WTC11 (cell line): ENCODE measurements at regions not wholly inside any gene's neighbourhood (a gene's known extent, or its start where the extent isn't known, plus 50 kb on each side); places are given as distances from the start of the nearest gene placed in this dataset.

Source experiments
- ATAC-seq: fragments of 200-7000 bp; cut with Tn5 transposase; 2 replicates; pipeline ENCODE4 v1.10.0; 2021; ENCODE audit warnings: mild to moderate bottlenecking, moderate library complexity
- CTCF ChIA-PET: fragments of 300-600 bp; sonication (Branson Sonifier 250); formaldehyde crosslinking; loops from one replicate; lab custom pipeline; 2021; ENCODE audit warnings: antibody characterized with exemption; lab: Charles Lee
- POLR2A ChIA-PET: fragments of 350-600 bp; sonication (Branson Sonifier 250); formaldehyde crosslinking; loops from one replicate; lab custom pipeline; 2021; ENCODE audit warnings: antibody characterized with exemption; lab: Charles Lee
- DNase-seq: peaks from one replicate; pipeline ENCODE4 v3.0.0; 2021; ENCODE audit warnings: low spot score
- H3K27ac Mint-ChIP-seq: 2 replicates; pipeline ENCODE4 v1.8.0; 2021; ENCODE audit warnings: mixed read lengths
- H3K27me3 Mint-ChIP-seq: 2 replicates; pipeline ENCODE4 v1.8.0; 2021; ENCODE audit warnings: low read depth, mild to moderate bottlenecking, moderate library complexity, mixed read lengths
- H3K36me3 Mint-ChIP-seq: 2 replicates; pipeline ENCODE4 v1.8.0; 2021; ENCODE audit warnings: mixed read lengths
- H3K4me1 Mint-ChIP-seq: 2 replicates; pipeline ENCODE4 v1.8.0; 2022; ENCODE audit warnings: mixed read lengths
- H3K4me3 Mint-ChIP-seq: 2 replicates; pipeline ENCODE4 v1.8.0; 2021; ENCODE audit warnings: mild to moderate bottlenecking, moderate library complexity, mixed read lengths
- H3K9me3 Mint-ChIP-seq: 2 replicates; pipeline ENCODE4 v1.8.0; 2021; ENCODE audit warnings: mixed read lengths
- AR ChIP-seq: fragments of 250-450 bp; sonication (Bioruptor Pico); IDR thresholded peaks from 2 replicates; pipeline ENCODE4 v1.9.0; 2021; ENCODE audit warnings: mild to moderate bottlenecking
- ATF1 ChIP-seq: sonication (generic); formaldehyde crosslinking; IDR thresholded peaks from 2 replicates; pipeline ENCODE4 v1.8.1; 2023; ENCODE audit warnings: mild to moderate bottlenecking, moderate library complexity, missing genetic modification reagents
- E2F1 ChIP-seq: sonication (generic); formaldehyde crosslinking; IDR thresholded peaks from 2 replicates; pipeline ENCODE4 v1.8.0; 2022; ENCODE audit warnings: mild to moderate bottlenecking, missing genetic modification reagents
- ESRRA ChIP-seq: sonication (generic); formaldehyde crosslinking; IDR thresholded peaks from 2 replicates; pipeline ENCODE4 v1.8.1; 2022; ENCODE audit warnings: mild to moderate bottlenecking, missing genetic modification reagents, borderline replicate concordance
- ETV6 ChIP-seq: sonication (generic); formaldehyde crosslinking; IDR thresholded peaks from 2 replicates; pipeline ENCODE4 v1.8.1; 2022; ENCODE audit warnings: mild to moderate bottlenecking, missing genetic modification reagents
- FOXJ3 ChIP-seq: sonication (generic); formaldehyde crosslinking; IDR thresholded peaks from 2 replicates; pipeline ENCODE4 v1.9.0; 2021; ENCODE audit warnings: missing genetic modification reagents, mild to moderate bottlenecking, borderline replicate concordance
- FOXP1 ChIP-seq: sonication (generic); formaldehyde crosslinking; IDR thresholded peaks from 2 replicates; pipeline ENCODE4 v1.8.0; 2022; ENCODE audit warnings: missing genetic modification reagents, mild to moderate bottlenecking, moderate library complexity, borderline replicate concordance
- GABPB1 ChIP-seq: sonication (generic); formaldehyde crosslinking; IDR thresholded peaks from 2 replicates; pipeline ENCODE4 v1.8.1; 2023; ENCODE audit warnings: mild to moderate bottlenecking, missing genetic modification reagents
- GTF2I ChIP-seq: fragments of 250-450 bp; sonication (Bioruptor Pico); conservative IDR thresholded peaks from 2 replicates; pipeline ENCODE4 v1.4.0; 2021; ENCODE audit warnings: mild to moderate bottlenecking
- IRF1 ChIP-seq: sonication (generic); formaldehyde crosslinking; IDR thresholded peaks from 2 replicates; pipeline ENCODE4 v1.8.0; 2023; ENCODE audit warnings: missing genetic modification reagents
- JUN ChIP-seq: sonication (generic); formaldehyde crosslinking; IDR thresholded peaks from 2 replicates; pipeline ENCODE4 v1.8.0; 2023; ENCODE audit warnings: mild to moderate bottlenecking, missing genetic modification reagents
- KAT7 ChIP-seq: sonication (generic); formaldehyde crosslinking; IDR thresholded peaks from 2 replicates; pipeline ENCODE4 v1.8.1; 2023; ENCODE audit warnings: missing genetic modification reagents, mild to moderate bottlenecking, borderline replicate concordance
- MYBL2 ChIP-seq: sonication (generic); formaldehyde crosslinking; IDR thresholded peaks from 2 replicates; pipeline ENCODE4 v1.8.1; 2023; ENCODE audit warnings: mild to moderate bottlenecking, moderate library complexity, missing genetic modification reagents
- NFE2L1 ChIP-seq: sonication (generic); formaldehyde crosslinking; IDR thresholded peaks from 2 replicates; pipeline ENCODE4 v1.8.1; 2023; ENCODE audit warnings: missing genetic modification reagents
- PRRX2 ChIP-seq: fragments of 250-450 bp; sonication (Bioruptor Pico); IDR thresholded peaks from 2 replicates; pipeline ENCODE4 v1.8.0; 2021; ENCODE audit warnings: mild to moderate bottlenecking
- RORB ChIP-seq: fragments of 250-450 bp; sonication (Bioruptor Pico); IDR thresholded peaks from 2 replicates; pipeline ENCODE4 v1.9.0; 2021; ENCODE audit warnings: mild to moderate bottlenecking
- SMAD4 ChIP-seq: sonication (generic); formaldehyde crosslinking; IDR thresholded peaks from 2 replicates; pipeline ENCODE4 v1.8.0; 2022; ENCODE audit warnings: mild to moderate bottlenecking, missing genetic modification reagents
- TEAD1 ChIP-seq: sonication (generic); formaldehyde crosslinking; IDR thresholded peaks from 2 replicates; pipeline ENCODE4 v1.8.0; 2022; ENCODE audit warnings: mild to moderate bottlenecking, missing genetic modification reagents
- TEAD4 ChIP-seq: sonication (generic); formaldehyde crosslinking; IDR thresholded peaks from 2 replicates; pipeline ENCODE4 v1.8.0; 2022; ENCODE audit warnings: mild to moderate bottlenecking, missing genetic modification reagents
- ZBTB21 ChIP-seq: sonication (generic); formaldehyde crosslinking; IDR thresholded peaks from 2 replicates; pipeline ENCODE4 v1.8.1; 2023; ENCODE audit warnings: mild to moderate bottlenecking, missing genetic modification reagents, borderline replicate concordance
- ZBTB43 ChIP-seq: sonication (generic); formaldehyde crosslinking; IDR thresholded peaks from 2 replicates; pipeline ENCODE4 v1.8.1; 2023; ENCODE audit warnings: mild to moderate bottlenecking, missing genetic modification reagents
- ZNF121 ChIP-seq: sonication (generic); formaldehyde crosslinking; IDR thresholded peaks from 2 replicates; pipeline ENCODE4 v1.8.0; 2023; ENCODE audit warnings: missing genetic modification reagents
- ZNF396 ChIP-seq: fragments of 250-450 bp; sonication (Bioruptor Pico); IDR thresholded peaks from 2 replicates; pipeline ENCODE4 v1.8.0; 2021; ENCODE audit warnings: mild to moderate bottlenecking, moderate library complexity, borderline replicate concordance
- ZNF425 ChIP-seq: fragments of 250-450 bp; sonication (Bioruptor Pico); conservative IDR thresholded peaks from 2 replicates; pipeline ENCODE4 v1.9.0; 2021; ENCODE audit warnings: mild to moderate bottlenecking
- ZNF671 ChIP-seq: fragments of 250-450 bp; sonication (Bioruptor Pico); IDR thresholded peaks from 2 replicates; pipeline ENCODE4 v1.8.0; 2021; ENCODE audit warnings: mild to moderate bottlenecking

- Mint-ChIP-seq H3K9me3 (peaks cover 54% of the 10 kb centered on the region), H3K27ac (no peak overlapping the region), H3K4me3 (no peak overlapping the region), H3K36me3 (peaks cover 13% of the 10 kb centered on the region), H3K4me1 (no peaks in the 10 kb centered on the region), H3K27me3 (peaks cover 10% of the 10 kb centered on the region; the same call in 1 of the 2 replicates)
- ATAC-seq (peak; percentile 76), DNase-seq (no peak)
- POLR2A ChIA-PET: no interaction called here
- CTCF ChIA-PET: no interaction called here
- TF ChIP-seq PRRX2 (CRISPR knock-in tag) (no peak), RORB (CRISPR knock-in tag) (no peak)
Observed at GRCh38 chr2:20880221-20880771, 57.4 kb upstream of the LDAH start.

GRCh38 chr2:20879221-20879620, 56.3 kb upstream of the LDAH start:
- H3K9me3 Mint-ChIP-seq: peaks cover 52% of the 10 kb centered on the region
- H3K36me3 Mint-ChIP-seq: peaks cover 9% of the 10 kb centered on the region
- H3K27ac Mint-ChIP-seq: no peak overlapping the region
- H3K4me1 Mint-ChIP-seq: no peaks in the 10 kb centered on the region
- TF ChIP-seq SMAD4 (no peak), TEAD1 (no peak), KAT7 (CRISPR knock-in tag) (no peak), MYBL2 (no peak), GTF2I (CRISPR knock-in tag) (no peak), FOXJ3 (no peak), FOXP1 (CRISPR knock-in tag) (no peak), ETV6 (CRISPR knock-in tag) (no peak), ATF1 (no peak), ESRRA (CRISPR knock-in tag) (no peak), ZNF121 (CRISPR knock-in tag) (no peak), ZBTB21 (no peak), ZNF425 (CRISPR knock-in tag) (no peak), GABPB1 (CRISPR knock-in tag) (no peak), AR (CRISPR knock-in tag) (no peak), ZNF671 (CRISPR knock-in tag) (no peak)
- ATAC-seq (no peak), DNase-seq (no peak)
- H3K4me3 Mint-ChIP-seq: no peak overlapping the region
- peaks cover 15% of the 10 kb centered on the region for H3K27me3 Mint-ChIP-seq
- ChIA-PET POLR2A (no interaction called here), CTCF (no interaction called here)

- no peak for DNase-seq
- Mint-ChIP-seq H3K27ac (no peak overlapping the region), H3K4me1 (no peaks in the 10 kb centered on the region), H3K4me3 (no peak overlapping the region), H3K36me3 (peaks cover 6% of the 10 kb centered on the region), H3K9me3 (peaks cover 48% of the 10 kb centered on the region), H3K27me3 (peaks cover 12% of the 10 kb centered on the region)
- ChIA-PET CTCF (no interaction called here), POLR2A (no interaction called here)
- ATAC-seq: no peak
- no peak for TF ChIP-seq MYBL2
- no peak for TF ChIP-seq KAT7 (CRISPR knock-in tag)
- TF ChIP-seq ZBTB43 (CRISPR knock-in tag): no peak
- TF ChIP-seq IRF1: no peak
- TF ChIP-seq NFE2L1 (CRISPR knock-in tag): no peak
- no peak for TF ChIP-seq ZNF396 (CRISPR knock-in tag)
- no peak for TF ChIP-seq TEAD4 (CRISPR knock-in tag)
- TF ChIP-seq E2F1: no peak
- no peak for TF ChIP-seq JUN (CRISPR knock-in tag)
Observed at GRCh38 chr2:20877960-20878359, 55.1 kb upstream of the LDAH start.
